Liver (tissue), 8 donors: ENCODE measurements at regions not wholly inside any gene's neighbourhood (a gene's known extent, or its start where the extent isn't known, plus 50 kb on each side); places are given as distances from the start of the nearest gene placed in this dataset.

ENCODE experiments used
- DNase-seq: peaks from one replicate; pipeline ENCODE4 v3.0.0-alpha.2; 2017; ENCODE audit warnings: low spot score
- H3K27ac ChIP-seq, 2 donors: one replicate each; pipeline ENCODE4 v1.7.0; 2013; ENCODE audit warnings: inconsistent platforms in 2 of 2, low read length in 2 of 2, control low read depth in 1 of 2, low read depth in 1 of 2, mild to moderate bottlenecking in 1 of 2
- H3K27me3 ChIP-seq, 4 donors: one replicate each; pipeline versions ENCODE4 v1.6.1 to v1.7.0; 2013; ENCODE audit warnings: low read length in 3 of 4, inconsistent platforms in 1 of 4, mild to moderate bottlenecking in 1 of 4, moderate library complexity in 1 of 4; ENCODE audit not compliant: control insufficient read depth in 4 of 4, insufficient read depth in 4 of 4
- H3K36me3 ChIP-seq, 4 donors: one replicate each; pipeline versions ENCODE4 v1.6.1 to v1.7.0; 2013; ENCODE audit warnings: low read length in 3 of 4, mild to moderate bottlenecking in 3 of 4, low read depth in 1 of 4, moderate library complexity in 1 of 4; ENCODE audit not compliant: control insufficient read depth in 4 of 4, insufficient read depth in 3 of 4
- H3K4me1 ChIP-seq, 4 donors: one replicate each; pipeline versions ENCODE4 v1.6.1 to v1.7.0; 2013; ENCODE audit warnings: low read length in 3 of 4, mild to moderate bottlenecking in 3 of 4, moderate library complexity in 1 of 4; ENCODE audit not compliant: control insufficient read depth in 4 of 4, insufficient read depth in 4 of 4
- H3K4me3 ChIP-seq, 3 donors: one replicate each; pipeline versions ENCODE4 v1.6.1 to v1.7.0; 2013; ENCODE audit warnings: low read length in 3 of 3, control low read depth in 1 of 3, low read depth in 1 of 3, mild to moderate bottlenecking in 1 of 3
- H3K9ac ChIP-seq, 2 donors: one replicate each; pipeline ENCODE4 v1.7.0; 2013; ENCODE audit warnings: low read length in 2 of 2, mild to moderate bottlenecking in 2 of 2, moderate library complexity in 2 of 2, control low read depth in 1 of 2, low read depth in 1 of 2
- H3K9me3 ChIP-seq, 4 donors: one replicate each; pipeline versions ENCODE4 v1.6.1 to v1.7.0; 2013; ENCODE audit warnings: low read length in 3 of 4; ENCODE audit not compliant: control insufficient read depth in 4 of 4
- EGR1 ChIP-seq, 2 donors: IDR thresholded peaks; 2 replicates each; pipeline ENCODE4 v1.6.1; 2016 to 2018; ENCODE audit warnings: antibody characterized with exemption in 2 of 2, low read depth in 2 of 2
- FOXA1 ChIP-seq: IDR thresholded peaks from 2 replicates; pipeline ENCODE4 v1.6.1; 2016; ENCODE audit warnings: antibody characterized with exemption
- FOXA2 ChIP-seq: IDR thresholded peaks from 2 replicates; pipeline ENCODE4 v1.6.1; 2016; ENCODE audit warnings: antibody characterized with exemption
- GABPA ChIP-seq, 2 donors: IDR thresholded peaks in 1 of 2; conservative IDR thresholded peaks in 1 of 2; 2 replicates each; pipeline ENCODE4 v1.6.1; 2016; ENCODE audit warnings: antibody characterized with exemption in 2 of 2, mild to moderate bottlenecking in 1 of 2, moderate library complexity in 1 of 2
- HNF4A ChIP-seq, 2 donors: conservative IDR thresholded peaks; 2 replicates each; pipeline ENCODE4 v1.6.1; 2016; ENCODE audit warnings: antibody characterized with exemption in 2 of 2, mild to moderate bottlenecking in 2 of 2
- HNF4G ChIP-seq: IDR thresholded peaks from 2 replicates; pipeline ENCODE4 v1.6.1; 2016; ENCODE audit warnings: antibody characterized with exemption
- JUND ChIP-seq, 2 donors: IDR thresholded peaks; 2 replicates each; pipeline ENCODE4 v1.6.1; 2016; ENCODE audit warnings: antibody characterized with exemption in 2 of 2
- NR2F2 ChIP-seq: IDR thresholded peaks from 2 replicates; pipeline ENCODE4 v1.6.1; 2016; ENCODE audit warnings: antibody characterized with exemption
- RAD21 ChIP-seq, 2 donors: IDR thresholded peaks; 2 replicates each; pipeline ENCODE4 v1.6.1; 2016; ENCODE audit warnings: antibody characterized with exemption in 2 of 2, mild to moderate bottlenecking in 2 of 2
- RXRA ChIP-seq, 2 donors: IDR thresholded peaks; 2 replicates each; pipeline ENCODE4 v1.6.1; 2017 to 2018; ENCODE audit warnings: antibody characterized with exemption in 2 of 2, mild to moderate bottlenecking in 1 of 2
- SP1 ChIP-seq: IDR thresholded peaks from 2 replicates; pipeline ENCODE4 v1.6.1; 2018; ENCODE audit warnings: antibody characterized with exemption, mild to moderate bottlenecking
- TAF1 ChIP-seq: conservative IDR thresholded peaks from 2 replicates; pipeline ENCODE4 v1.6.1; 2016; ENCODE audit warnings: antibody characterized with exemption, mild to moderate bottlenecking
- YY1 ChIP-seq: IDR thresholded peaks from 2 replicates; pipeline ENCODE4 v1.6.1; 2016; ENCODE audit warnings: antibody characterized with exemption, mild to moderate bottlenecking
- WGBS: extraction: QIAGEN DNeasy Blood & Tissue Kit; methylation state at CpG from one replicate; pipeline ENCODE4 v1.1.7; 2013; 5-methylcytosine and 5-hydroxymethylcytosine counted together
- TF ChIP-seq, protein P1 (sequence below): fragments of 150-350 bp; IDR thresholded peaks from 2 replicates; pipeline ENCODE4 v1.5.1; 2017; ENCODE audit warnings: improper control_type of control experiment, low read depth, low read length; ENCODE audit not compliant: missing input control
- TF ChIP-seq, protein P2 (sequence below): IDR thresholded peaks from 2 replicates; pipeline ENCODE4 v1.6.1; 2016; ENCODE audit warnings: antibody characterized with exemption
- TF ChIP-seq, protein P3 (sequence below): IDR thresholded peaks from 2 replicates; pipeline ENCODE4 v1.6.1; 2016; ENCODE audit warnings: antibody characterized with exemption
- TF ChIP-seq, protein P4 (sequence below): IDR thresholded peaks from 2 replicates; pipeline ENCODE4 v1.6.1; 2016; ENCODE audit warnings: antibody characterized with exemption, mild to moderate bottlenecking
- TF ChIP-seq, protein P5 (sequence below): IDR thresholded peaks from 2 replicates; pipeline ENCODE4 v1.6.1; 2016; ENCODE audit warnings: antibody characterized with exemption
- donor health status: healthy.
- donor health status: healthy.
- donor health status: healthy.
- donor health status: healthy.
- donor health status: healthy.

DNA sequence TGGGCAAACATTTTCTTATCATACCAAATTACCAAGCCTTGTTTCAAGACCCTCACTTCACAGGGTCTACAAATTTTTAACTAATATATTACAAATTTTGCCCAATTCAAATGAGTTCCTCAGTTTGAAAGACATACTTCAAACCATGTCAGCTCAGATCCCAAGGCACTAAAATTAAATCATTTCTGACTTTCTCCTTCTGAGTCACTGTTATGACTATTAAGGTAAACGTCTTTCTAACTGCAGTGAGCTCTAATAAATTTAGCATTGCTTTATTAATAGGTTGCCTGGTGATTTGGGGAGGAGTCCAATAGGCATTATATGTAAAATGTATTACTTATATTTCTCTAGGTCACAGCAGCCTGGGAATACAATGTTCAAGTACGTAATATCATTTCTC lies 158.2 kb upstream of the ARHGEF26 start:
- no peak for TF ChIP-seq FOXA1
- TF ChIP-seq, protein P1, sequence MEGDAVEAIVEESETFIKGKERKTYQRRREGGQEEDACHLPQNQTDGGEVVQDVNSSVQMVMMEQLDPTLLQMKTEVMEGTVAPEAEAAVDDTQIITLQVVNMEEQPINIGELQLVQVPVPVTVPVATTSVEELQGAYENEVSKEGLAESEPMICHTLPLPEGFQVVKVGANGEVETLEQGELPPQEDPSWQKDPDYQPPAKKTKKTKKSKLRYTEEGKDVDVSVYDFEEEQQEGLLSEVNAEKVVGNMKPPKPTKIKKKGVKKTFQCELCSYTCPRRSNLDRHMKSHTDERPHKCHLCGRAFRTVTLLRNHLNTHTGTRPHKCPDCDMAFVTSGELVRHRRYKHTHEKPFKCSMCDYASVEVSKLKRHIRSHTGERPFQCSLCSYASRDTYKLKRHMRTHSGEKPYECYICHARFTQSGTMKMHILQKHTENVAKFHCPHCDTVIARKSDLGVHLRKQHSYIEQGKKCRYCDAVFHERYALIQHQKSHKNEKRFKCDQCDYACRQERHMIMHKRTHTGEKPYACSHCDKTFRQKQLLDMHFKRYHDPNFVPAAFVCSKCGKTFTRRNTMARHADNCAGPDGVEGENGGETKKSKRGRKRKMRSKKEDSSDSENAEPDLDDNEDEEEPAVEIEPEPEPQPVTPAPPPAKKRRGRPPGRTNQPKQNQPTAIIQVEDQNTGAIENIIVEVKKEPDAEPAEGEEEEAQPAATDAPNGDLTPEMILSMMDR: no peak
- Histone ChIP-seq H3K4me3 (no peak overlapping the region), H3K9ac (no peak overlapping the region), H3K4me1 (no peaks in the 10 kb centered on the region), H3K36me3 (no peaks in the 10 kb centered on the region), H3K27ac (no peak overlapping the region), H3K27me3 (peaks cover 0 to 9% (median 0%) of the 10 kb centered on the region in 4 donors), H3K9me3 (no peaks in the 10 kb centered on the region)
- WGBS: 22% methylated on average over 2 of the region's 2 CpGs
- DNase-seq: no peak

DNA sequence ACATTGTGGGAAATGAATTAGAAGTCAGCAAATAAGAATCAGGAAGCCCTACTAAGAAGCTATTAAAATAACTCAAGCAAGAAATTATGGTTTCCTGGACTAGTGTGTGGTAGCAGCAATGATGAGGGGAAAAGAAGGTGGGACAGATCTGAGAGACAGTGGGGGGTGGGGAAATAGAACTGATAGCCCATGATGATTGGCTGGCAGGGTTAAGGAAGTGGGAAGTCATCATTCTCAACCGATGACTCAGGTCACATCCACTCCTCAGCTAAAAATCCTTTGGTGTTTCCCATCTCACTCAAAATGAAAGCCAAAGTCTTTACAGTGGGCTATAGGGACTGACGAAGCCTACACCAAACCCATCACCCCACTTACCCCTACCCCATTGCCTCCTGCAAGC lies 153.9 kb upstream of the ARHGEF26 start:
- H3K9me3 ChIP-seq: no peaks in the 10 kb centered on the region
- no peaks in the 10 kb centered on the region for H3K27me3 ChIP-seq
- no peak overlapping the region for H3K4me3 ChIP-seq
- no peak for DNase-seq
- no peaks in the 10 kb centered on the region for H3K36me3 ChIP-seq
- H3K27ac ChIP-seq: no peak overlapping the region
- TF ChIP-seq, protein P2, sequence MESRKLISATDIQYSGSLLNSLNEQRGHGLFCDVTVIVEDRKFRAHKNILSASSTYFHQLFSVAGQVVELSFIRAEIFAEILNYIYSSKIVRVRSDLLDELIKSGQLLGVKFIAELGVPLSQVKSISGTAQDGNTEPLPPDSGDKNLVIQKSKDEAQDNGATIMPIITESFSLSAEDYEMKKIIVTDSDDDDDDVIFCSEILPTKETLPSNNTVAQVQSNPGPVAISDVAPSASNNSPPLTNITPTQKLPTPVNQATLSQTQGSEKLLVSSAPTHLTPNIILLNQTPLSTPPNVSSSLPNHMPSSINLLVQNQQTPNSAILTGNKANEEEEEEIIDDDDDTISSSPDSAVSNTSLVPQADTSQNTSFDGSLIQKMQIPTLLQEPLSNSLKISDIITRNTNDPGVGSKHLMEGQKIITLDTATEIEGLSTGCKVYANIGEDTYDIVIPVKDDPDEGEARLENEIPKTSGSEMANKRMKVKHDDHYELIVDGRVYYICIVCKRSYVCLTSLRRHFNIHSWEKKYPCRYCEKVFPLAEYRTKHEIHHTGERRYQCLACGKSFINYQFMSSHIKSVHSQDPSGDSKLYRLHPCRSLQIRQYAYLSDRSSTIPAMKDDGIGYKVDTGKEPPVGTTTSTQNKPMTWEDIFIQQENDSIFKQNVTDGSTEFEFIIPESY: no peak
- TF ChIP-seq EGR1 (IDR thresholded peaks at IDR 0.05; ENCODE audit: low read depth in 2 of 2) (no peak), TAF1 (no peak), GABPA (IDR thresholded peaks at IDR 0.05 in 1 of 2, conservative IDR thresholded peaks at IDR 0.05 in 1 of 2) (no peak)
- TF ChIP-seq, protein P3, sequence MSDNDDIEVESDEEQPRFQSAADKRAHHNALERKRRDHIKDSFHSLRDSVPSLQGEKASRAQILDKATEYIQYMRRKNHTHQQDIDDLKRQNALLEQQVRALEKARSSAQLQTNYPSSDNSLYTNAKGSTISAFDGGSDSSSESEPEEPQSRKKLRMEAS: no peak
- WGBS: 91% methylated on average over 2 of the region's 2 CpGs
- H3K9ac ChIP-seq: no peak overlapping the region
- no peaks in the 10 kb centered on the region for H3K4me1 ChIP-seq

DNA sequence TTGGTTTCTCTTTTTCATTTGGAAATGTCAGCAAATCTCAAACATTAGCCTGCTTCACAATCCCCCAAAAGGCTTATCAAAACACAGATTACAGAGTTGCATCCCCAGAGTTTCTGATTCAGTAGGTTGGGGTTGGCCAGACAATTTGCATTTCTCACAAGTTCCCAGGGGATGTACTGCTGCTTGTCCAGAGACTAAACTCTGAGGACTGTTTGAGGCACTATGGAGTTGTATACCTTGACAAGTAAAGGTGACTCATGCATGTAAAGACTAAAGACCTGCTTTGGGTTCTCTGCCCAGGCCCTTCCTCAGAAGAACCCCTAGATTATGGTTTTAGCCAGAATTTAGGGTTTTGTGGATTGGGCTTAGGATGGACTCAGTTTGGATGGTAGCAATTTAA lies 151.1 kb upstream of the ARHGEF26 start:
- H3K9ac ChIP-seq: no peak overlapping the region
- TF ChIP-seq FOXA2: no peak
- TF ChIP-seq RXRA (IDR thresholded peaks at IDR 0.05): no peak
- TF ChIP-seq JUND (IDR thresholded peaks at IDR 0.05): no peak
- no peak for TF ChIP-seq HNF4A (conservative IDR thresholded peaks at IDR 0.05)
- TF ChIP-seq, protein P3: no peak
- no peak for TF ChIP-seq HNF4G
- TF ChIP-seq YY1: no peak
- no peak for TF ChIP-seq SP1
- TF ChIP-seq TAF1: no peak
- TF ChIP-seq, protein P4, sequence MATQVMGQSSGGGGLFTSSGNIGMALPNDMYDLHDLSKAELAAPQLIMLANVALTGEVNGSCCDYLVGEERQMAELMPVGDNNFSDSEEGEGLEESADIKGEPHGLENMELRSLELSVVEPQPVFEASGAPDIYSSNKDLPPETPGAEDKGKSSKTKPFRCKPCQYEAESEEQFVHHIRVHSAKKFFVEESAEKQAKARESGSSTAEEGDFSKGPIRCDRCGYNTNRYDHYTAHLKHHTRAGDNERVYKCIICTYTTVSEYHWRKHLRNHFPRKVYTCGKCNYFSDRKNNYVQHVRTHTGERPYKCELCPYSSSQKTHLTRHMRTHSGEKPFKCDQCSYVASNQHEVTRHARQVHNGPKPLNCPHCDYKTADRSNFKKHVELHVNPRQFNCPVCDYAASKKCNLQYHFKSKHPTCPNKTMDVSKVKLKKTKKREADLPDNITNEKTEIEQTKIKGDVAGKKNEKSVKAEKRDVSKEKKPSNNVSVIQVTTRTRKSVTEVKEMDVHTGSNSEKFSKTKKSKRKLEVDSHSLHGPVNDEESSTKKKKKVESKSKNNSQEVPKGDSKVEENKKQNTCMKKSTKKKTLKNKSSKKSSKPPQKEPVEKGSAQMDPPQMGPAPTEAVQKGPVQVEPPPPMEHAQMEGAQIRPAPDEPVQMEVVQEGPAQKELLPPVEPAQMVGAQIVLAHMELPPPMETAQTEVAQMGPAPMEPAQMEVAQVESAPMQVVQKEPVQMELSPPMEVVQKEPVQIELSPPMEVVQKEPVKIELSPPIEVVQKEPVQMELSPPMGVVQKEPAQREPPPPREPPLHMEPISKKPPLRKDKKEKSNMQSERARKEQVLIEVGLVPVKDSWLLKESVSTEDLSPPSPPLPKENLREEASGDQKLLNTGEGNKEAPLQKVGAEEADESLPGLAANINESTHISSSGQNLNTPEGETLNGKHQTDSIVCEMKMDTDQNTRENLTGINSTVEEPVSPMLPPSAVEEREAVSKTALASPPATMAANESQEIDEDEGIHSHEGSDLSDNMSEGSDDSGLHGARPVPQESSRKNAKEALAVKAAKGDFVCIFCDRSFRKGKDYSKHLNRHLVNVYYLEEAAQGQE: no peak
- TF ChIP-seq, protein P5, sequence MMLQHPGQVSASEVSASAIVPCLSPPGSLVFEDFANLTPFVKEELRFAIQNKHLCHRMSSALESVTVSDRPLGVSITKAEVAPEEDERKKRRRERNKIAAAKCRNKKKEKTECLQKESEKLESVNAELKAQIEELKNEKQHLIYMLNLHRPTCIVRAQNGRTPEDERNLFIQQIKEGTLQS: no peak
- no peak for TF ChIP-seq NR2F2
- no peak for TF ChIP-seq FOXA1
- no peak for TF ChIP-seq GABPA (IDR thresholded peaks at IDR 0.05 in 1 of 2, conservative IDR thresholded peaks at IDR 0.05 in 1 of 2)
- TF ChIP-seq, protein P2: no peak
- no peak for TF ChIP-seq EGR1 (IDR thresholded peaks at IDR 0.05; ENCODE audit: low read depth in 2 of 2)
- no peak for TF ChIP-seq RAD21 (IDR thresholded peaks at IDR 0.05)
- H3K27me3 ChIP-seq: no peaks in the 10 kb centered on the region
- H3K36me3 ChIP-seq: no peaks in the 10 kb centered on the region
- no peak for DNase-seq
- H3K9me3 ChIP-seq: no peaks in the 10 kb centered on the region
- no peak overlapping the region for H3K4me3 ChIP-seq
- no peak overlapping the region for H3K27ac ChIP-seq
- no peaks in the 10 kb centered on the region for H3K4me1 ChIP-seq
